ENCODE measurements at regions not wholly inside any gene's neighbourhood (a gene's known extent, or its start where the extent isn't known, plus 50 kb on each side); places are given as distances from the start of the nearest gene placed in this dataset.
"Not testable (repeated sequence)": the region's sequence is repeated elsewhere in the genome, so short reads cannot be mapped to it uniquely, and the experiment has no call there.

DNA sequence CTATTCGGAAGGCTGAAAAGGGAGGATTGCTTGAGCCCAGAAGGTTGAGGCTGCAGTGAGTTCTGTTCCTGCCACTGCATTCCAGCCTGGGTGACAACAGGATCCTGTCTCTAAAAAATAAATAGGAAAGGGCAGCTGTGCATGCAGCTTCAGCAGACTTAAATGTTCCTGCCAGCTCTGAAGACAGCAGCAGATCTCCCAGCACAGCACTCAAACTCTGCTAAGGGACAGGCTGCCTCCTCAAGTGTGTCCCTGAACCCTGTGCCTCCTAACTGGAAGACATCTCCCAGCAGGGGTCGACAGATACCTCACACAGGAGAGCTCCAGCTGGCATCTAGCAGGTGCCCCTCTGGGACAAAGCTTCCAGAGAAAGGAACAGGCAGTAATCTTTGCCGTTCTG lies 117.9 kb downstream of the CXCL12 start:
- DNase-seq: no peak

DNA sequence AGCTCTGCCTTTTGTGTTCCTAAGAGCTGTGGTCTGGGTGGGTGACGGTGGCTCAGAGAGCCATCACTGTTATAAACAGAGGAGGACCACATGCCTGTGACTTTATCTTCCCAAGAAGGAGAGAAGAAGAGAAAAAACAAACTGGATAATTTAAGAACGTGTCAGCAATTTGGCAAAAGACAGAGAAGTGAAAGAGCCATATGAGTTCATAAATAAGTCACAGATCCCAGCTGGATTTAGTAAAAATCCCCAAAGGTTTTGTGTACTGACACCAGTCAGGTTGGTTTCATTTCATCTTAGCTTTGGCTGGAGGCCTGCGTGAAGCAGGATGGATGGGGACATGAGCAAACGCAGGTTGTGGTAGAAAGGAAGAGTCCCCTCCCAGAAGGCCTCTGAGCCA lies 120.7 kb downstream of the CXCL12 start:
- DNase-seq: no peak

DNA sequence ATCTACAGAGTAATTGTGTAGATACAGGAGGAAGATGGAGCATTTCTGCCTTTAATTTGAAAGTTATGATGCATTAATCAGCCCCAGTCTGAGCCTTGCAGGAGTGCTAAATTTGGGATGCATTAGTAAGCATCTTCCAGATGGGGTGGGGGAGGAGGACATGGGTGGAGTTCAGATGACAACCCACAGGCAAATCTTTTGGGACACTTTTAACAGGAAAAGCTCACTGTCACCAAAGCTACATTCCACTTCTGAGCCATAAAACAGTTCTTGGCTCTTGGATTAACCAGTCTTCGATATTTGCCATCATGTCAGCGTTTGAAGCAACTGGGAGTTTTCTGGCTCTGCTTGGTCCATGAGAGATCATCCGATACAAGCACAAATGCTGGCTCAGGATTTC lies 121.1 kb downstream of the CXCL12 start:
- no peak for DNase-seq

DNA sequence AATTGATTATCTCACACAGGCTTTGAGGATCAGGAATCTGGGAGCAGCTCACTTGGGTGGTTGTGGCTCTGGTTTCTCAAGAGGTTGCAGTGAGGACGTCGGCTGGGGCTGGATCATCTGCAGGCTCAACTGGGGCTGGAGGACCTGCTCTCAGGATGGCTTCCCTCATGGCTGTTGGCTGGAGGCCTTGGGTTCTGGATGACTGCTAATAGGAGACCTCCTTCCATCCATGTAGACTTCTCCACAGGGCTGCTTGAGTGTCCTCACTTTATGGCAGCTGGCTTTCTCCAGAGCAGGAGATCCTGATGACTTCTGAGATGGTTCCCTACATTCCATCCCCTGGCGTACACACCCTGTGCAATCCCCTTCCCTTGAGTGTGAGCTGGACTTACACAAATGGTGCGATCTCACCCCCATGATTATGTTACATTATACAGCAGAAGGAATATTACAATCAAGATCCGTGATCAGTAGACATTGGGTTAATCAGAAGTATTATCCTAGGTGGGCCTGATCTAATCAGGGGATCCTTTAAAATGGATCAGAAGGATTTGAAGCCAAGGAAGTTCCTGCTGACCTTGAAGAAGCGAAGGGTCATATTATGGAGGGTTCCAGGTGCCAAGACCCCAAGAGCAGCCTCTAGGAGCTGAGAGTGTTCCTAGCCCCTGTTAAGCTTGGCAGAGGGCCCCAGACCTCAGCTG lies 122.2 kb downstream of the CXCL12 start:
- no peak for DNase-seq

DNA sequence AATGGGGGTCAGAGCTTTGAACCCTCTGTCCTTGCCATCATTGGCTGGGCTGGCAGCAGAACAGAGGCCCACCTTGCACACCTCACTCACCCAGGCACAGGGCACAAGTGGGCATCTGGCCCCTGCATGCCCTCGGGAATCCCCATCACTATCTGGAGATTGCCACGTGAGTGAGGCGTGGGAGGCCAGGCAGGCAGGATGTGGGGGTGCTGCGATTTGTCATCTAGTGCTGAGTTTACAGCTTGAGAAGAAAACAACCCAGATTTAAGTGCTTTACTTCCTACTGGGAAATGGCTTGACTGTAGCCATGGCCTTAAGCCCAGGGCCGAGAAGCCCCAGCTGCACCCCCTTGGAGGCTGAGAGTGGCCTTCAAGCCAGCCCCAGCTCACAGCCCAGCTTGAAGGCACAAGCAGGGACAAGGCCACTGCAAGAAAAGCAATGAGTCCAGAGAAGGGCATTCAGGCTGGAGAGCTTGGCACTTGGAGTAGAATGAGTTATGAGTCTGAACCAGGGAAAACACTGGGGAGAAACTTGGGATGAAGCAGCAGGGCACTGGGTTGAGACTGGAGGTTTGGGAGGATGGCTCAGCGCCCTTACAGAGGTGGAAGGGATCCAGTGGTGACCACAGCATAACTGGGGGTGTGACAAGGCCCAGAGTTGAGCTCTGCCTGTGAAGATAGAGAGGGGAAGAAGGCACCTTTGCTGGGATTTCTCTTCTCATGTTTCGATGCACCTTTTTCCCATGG lies 123.0 kb downstream of the CXCL12 start:
- peak; percentile 35 for DNase-seq

DNA sequence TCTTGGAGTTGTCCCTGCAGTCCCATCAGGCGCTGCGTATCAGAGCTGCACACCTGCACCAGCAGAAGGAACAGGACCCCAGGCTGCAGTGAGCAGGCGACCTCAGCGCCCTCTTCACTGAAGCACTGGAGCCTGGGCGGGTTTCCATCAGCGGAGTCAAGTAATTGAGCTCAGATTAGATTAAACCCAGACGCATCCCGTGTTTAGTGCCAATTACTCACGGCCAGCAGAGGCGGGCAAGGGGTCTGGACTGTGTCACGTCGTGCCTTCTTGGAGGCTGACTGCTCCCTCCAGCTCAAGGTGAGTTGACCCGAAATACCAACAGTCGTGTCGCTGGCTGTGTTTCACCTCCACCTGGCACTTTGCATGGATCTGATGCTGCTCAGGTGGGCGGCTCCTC lies 123.6 kb downstream of the CXCL12 start:
- DNase-seq: no peak

DNA sequence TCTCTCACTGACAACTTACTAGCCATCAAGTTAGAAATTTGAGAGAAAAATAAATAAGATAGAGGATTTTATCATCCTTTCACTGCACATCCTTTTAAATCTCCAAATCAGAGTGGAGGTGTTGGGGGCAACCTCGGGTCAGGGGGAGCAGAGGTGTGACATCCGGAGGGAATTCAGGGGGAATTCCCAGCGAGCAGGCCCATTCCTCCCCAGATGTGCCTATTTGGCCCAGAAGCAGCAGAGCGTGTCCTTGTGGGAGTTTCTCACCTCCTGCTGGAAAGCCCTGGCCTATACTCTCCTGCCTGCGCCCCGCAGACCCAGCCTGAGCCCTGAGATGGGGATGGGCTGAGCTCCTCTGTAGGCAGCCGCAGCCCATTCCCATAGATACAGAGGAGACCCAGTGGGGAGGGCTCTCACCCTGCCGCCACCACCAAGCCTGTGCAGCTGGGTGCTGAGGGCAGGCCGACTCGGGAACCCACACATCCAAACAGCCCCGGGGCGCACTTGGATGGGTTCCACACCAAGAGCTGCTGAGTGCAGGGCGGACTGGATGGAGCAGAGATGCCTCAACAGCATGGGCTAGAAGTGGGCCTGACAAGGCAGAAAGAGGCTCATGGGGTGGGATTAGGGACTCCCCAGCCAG lies 124.5 kb downstream of the CXCL12 start:
- no peak for DNase-seq

DNA sequence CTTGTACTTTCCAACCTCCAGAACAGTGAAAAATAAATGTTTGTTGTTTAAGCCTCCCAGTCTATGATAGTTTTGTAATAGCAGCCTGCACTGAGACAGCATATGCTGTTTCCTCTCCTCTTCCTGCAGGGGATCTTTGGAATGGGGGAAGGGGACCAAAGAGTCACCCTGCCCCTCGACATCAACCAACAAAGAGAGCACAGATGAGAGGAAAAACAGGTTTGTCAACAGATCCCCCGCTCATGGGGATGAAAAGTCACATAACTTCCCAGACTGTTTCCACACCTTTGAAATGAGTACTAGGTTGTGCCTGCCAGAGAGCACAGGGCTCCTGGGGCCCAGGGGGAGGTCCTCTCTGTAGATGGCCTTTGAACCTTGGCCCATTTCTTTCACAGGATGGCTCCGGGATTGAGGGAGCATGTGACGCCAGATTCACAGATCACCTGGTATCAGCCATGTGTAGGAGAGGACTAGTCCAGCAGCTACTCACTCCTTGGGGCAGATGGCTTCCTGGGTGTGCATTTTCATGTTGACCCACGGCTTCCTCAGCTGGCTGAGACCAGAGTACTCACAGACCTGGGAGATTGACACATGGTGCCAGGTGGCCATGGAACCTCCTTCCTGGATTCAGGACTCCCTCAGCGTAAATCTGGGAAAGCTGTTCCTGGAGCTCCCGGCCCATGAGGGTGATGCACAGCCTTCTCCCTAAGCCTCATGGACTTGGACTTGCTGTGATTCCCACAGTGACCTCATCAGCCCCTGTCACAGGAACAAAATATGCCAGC lies 125.6 kb downstream of the CXCL12 start:
- no peak for DNase-seq

DNA sequence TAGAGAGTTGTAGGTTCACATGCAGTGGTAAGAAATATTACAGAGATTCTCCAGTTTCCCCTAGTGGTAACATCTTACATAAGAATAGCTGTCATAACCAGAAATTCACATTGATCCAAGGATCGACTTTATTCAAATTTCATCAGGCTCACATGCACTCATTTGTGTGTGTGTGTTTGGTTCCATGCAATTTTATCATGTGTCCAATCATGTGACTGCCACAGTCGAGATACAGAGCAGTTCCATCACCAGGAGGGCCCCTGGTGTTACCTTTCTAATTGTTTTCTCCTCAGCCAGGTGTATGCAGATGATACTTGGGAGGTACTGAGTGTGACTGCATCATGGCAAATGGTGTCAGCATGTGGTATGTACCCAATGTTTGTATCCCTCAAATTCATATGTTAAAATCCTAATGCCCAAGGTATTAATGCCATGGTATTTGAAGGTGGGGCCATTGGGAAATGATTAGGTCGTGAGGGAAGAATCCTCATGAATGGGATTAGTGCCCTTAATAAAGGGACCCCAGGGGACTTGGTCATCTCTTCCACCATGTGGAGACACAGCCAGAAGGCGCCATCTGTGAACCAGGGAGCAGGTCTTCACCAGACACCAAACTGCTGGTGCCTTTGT lies 126.3 kb downstream of the CXCL12 start:
- no peak for DNase-seq

DNA sequence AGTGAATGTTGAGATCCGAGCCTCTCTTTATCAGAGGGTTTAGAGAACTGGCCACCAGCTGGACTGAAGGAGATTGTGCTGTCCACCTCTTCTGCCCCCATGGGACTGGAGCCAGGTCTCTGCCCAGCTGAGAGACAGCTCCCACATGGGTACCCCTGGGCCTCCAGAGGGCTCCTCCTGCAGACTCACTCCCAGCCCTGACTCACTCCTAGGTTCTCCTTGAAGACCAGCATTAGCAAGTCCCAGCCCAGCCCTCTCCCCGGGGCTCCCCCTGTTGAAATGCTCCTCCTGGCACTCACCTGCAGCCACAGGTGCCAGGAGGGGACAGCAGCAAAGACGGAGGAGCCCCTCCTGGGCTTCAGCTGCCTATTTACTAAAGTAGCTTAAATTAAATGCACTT lies 126.9 kb downstream of the CXCL12 start:
- no peak for DNase-seq

DNA sequence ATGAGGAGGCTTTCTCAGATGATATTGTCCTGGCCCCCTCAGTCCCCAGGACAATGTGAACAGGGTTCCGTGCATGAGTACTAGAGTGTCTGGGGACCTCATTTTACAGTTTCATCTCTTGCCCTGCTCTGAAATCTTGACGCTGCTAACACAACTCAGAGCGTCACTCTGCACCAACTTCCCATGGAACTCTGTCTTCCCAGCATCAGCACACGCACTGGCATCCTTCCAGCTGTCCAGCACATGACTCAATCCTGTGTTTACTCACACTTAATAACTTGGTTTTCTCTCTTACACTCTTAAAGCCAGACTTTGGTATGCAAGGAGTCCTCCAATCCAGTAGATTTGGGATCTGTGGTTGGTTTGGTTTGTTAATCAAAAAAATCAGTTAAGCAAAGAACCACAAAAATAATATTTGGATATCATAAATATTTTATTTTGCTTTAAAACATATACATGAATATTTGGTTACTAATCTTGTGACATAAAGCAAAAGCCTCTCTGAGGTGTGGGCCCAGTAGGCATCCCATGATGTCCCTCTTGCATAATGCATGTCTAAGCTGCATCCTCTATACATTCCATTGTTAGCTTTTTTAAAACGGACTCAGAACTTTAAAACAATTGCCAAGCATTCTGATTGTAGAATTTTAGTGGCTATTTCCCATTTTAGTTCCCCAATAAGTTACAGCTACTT lies 131.0 kb downstream of the CXCL12 start:
- peak; percentile 71 for DNase-seq

DNA sequence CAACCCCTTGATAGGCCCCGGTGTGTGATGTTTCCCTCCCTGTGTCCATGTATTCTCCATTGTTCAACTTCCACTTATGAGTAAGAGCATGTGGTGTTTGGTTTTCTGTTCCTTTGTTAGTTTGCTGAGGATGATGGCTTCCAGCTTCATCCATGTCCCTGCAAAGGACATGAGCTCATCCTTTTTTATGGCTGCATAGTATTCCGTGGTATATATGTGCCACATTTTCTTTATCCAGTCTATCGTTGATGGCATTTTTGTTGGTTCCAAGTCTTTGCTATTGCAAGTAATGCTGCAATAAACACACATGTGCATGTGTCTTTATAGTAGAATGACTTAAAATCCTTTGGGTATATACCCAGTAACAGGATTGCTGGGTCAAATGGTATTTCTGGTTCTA lies 132.3 kb downstream of the CXCL12 start:
- not testable (repeated sequence) for DNase-seq

DNA sequence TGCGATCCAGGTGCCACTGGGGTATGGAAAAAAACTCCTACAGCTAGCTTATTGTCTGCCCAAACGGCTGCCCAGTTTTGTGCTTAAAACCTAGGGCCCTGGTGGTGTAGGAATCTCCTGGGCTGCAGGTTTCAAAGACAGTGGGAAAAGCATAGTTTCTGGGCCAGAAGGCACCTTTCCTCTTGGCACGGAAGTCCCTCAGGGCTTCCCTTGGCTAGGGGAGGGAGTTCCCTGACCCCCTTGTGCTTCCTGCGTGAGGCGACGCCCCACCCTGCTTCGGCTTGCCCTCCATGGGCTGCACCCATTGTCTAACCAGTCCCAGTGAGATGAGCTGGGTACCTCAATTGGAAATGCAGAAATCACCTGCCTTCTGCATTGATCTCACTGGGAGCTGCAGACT lies 135.0 kb downstream of the CXCL12 start:
- DNase-seq: not testable (repeated sequence)

DNA sequence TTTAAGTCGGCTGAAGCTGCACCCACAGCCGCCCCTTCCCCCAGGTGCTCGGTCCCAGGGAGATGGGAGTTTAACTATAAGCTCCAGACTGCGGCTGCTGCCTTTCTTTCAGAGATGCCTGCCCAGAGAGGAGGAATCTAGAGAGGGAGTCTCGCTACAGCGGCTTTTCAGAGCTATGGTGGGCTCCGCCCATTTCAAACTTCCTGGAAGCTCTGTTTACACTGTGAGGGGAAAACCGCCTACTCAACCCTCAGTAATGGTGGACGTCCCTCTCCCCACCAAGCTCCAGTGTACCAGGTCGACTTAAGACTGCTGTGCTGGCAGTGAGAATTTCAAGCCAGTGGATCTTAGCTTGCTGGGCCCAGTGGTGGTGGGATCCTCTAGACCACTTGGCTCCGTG lies 135.4 kb downstream of the CXCL12 start:
- no peak for DNase-seq

DNA sequence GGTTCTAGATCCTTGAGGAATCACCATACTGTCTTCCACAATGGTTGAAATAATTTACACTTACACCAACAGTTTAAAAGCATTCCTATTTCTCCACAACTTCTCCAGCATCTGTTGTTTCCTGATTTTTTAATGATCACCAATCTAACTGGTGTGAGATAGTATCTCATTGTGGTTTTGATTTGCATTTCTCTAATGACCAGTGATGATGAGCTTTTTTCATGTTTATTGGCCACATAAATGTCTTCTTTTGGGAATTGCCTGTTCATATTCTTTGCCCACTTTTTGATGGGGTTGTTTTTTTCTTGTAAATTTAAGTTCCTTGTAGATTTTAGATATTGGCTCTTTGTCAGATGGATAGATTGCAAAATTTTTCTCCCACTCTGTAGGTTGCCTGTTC lies 138.2 kb downstream of the CXCL12 start:
- not testable (repeated sequence) for DNase-seq

DNA sequence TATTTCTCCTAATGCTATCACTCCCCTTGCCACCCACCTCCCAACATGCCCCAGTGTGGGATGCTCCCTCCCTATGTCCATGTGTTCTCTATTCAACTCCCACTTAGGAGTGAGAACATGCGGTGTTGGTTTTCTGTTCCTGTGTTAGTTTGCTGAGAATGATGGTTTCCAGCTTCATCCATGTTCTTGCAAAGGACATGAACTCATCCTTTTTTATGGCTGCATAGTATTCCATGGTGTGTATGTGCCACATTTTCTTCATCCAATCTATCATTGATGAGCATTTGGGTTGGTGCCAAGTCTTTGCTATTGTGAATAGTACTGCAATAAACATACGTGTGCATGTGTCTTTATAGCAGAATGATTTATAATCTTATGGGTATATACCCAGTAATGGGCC lies 138.6 kb downstream of the CXCL12 start:
- not testable (repeated sequence) for DNase-seq

DNA sequence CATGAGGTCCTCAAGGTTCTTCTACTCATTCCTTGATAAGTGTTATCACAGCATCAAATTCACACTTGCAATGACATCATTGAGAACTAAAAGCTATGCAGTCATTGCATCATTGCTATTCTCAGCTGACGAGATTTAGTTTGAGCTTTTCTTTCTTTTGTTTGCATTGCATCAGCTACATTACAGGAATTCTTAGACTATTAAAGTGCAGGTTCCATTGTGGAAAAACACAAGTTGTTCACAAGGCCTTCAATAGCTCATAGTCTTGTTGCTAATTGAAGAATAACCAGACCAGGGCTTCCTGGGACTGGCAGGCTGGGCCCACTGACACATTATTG lies 139.3 kb downstream of the CXCL12 start:
- DNase-seq: no peak

DNA sequence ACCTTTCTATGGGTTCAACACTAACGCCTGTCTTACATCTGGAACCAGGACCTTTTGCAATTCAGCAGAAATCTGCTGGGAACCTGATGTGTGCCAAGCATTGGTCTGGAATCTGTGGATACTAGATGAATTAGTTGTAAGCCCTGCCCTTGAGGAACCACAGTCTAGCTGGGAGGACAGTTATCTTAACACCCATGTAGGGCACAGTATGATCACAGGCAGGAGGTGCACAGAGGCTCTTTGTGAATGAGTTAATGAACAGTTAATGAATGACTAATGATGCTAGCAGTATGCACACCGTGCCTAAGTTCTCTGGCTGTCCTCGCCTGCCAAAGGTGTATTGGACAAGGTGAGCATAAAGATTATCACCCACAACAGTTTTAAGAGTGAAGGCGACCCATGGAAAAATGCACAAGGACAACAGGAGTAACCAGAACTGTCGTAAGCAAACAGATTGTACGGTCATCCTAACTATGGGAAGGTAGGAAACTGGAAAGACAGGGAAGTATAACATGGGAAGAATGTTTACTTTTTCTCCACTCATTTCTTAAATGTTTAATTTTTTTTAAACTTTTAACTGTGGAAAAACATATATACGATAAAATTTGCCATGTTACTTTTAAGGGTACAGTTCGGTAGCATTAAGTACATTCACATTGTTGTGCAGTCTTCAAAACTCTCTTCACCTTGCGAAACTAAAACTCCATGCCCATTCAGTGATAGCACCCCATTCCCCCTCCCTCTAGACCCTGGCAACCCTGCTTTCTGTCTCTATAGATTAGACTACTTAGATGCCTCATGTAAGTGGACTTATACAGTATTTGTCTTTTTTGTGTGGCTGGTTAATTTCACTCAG lies 139.9 kb downstream of the CXCL12 start:
- no peak for DNase-seq

DNA sequence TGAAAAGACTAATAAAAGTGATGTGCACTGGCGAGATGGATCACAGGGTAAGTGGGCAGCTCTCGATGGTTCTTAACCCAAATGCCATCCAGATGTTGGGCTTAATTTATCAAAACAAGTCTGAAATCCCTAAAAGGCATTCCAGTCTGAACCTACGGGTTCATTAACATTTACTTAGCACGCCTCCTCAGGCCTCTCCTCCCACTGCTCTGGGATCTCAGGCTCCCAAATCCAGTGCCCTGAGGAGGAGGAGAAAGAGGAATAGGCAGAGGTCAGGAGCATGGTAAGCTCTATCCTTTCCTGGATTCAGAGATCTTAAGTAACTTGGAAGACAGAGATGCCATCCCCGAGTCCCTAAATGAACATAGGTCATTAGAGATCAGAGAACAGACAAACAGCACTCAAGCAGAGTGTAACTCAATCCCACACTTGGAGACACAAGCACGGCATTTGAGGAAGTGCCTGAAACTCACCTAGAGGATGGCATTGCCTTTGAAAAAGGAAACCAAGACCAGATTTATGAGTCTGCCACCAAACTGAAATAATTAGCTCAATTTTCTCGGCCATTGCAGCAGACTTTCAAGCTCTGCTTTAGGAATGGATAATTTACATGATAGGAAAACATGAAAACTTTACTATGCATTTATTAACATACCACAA lies 140.9 kb downstream of the CXCL12 start:
- DNase-seq: no peak

DNA sequence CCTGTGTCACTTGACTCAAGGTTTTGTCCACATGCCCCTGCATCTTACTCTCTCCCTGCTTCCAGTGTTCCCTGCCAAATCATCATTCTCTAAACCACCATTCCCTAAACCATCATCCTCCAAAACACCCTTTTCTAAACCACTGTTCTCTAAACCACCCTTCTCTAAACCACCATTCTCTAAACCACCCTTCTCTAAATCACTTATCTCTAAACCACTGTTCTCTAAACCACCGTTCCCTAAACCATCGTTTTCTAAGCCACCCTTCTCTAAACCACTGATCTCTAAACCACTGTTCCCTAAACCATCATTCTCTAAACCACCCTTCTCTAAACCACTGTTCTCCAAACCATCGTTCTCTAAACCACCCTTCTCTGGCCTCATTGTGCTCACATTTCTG lies 142.1 kb downstream of the CXCL12 start:
- DNase-seq: no peak

DNA sequence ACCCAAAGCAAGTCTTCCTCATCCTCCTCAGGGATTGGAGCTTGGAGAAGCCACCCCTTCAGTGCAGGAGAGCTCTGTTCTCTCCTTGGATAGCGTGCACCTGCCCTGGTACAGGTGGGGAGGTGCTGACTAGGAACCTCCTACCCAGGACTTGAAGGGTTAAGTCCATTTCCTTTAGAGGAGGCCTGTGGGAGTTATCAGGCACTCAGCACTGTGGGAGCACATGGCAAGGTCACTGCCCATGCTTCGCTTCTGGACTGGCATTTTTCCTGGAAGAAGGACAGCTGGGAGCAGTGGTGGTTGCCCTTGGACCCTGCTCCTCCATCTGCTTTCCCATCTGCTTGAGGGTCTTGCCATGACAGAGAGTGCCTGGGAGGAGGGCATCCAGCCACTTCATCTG lies 142.8 kb downstream of the CXCL12 start:
- no peak for DNase-seq

Data from right hindlimb (tissue), 1 donor.